Smooth muscle cell (in vitro differentiated cells): ENCODE measurements at regions not wholly inside any gene's neighbourhood (a gene's known extent, or its start where the extent isn't known, plus 50 kb on each side); places are given as distances from the start of the nearest gene placed in this dataset.

Experiments used
- DNase-seq: peaks from one replicate; lab custom pipeline; 2025; ENCODE audit not compliant: unreplicated experiment; lab: John Stamatoyannopoulos, UW
- H2AFZ ChIP-seq: fragments of 200-600 bp; sonication (generic); 2 replicates; pipeline ENCODE4 v1.6.0; 2016; ENCODE audit warnings: antibody characterized with exemption, low read depth, mild to moderate bottlenecking
- H3F3A ChIP-seq: fragments of 200-600 bp; sonication (generic); 2 replicates; pipeline ENCODE4 v1.6.0; 2017; ENCODE audit warnings: antibody characterized with exemption, low read depth
- H3K27ac ChIP-seq: fragments of 200-600 bp; sonication (generic); 2 replicates; pipeline ENCODE4 v1.5.1; 2016; ENCODE audit warnings: low read depth, mild to moderate bottlenecking
- H3K27me3 ChIP-seq: fragments of 200-600 bp; sonication (generic); 2 replicates; pipeline ENCODE4 v1.6.1; 2016; ENCODE audit warnings: low read depth, mild to moderate bottlenecking
- H3K36me3 ChIP-seq: fragments of 200-600 bp; sonication (generic); 2 replicates; pipeline ENCODE4 v1.5.1; 2016; ENCODE audit warnings: low read depth
- H3K4me1 ChIP-seq: fragments of 200-600 bp; sonication (generic); 2 replicates; pipeline ENCODE4 v1.5.1; 2016; ENCODE audit warnings: low read depth
- H3K4me2 ChIP-seq: fragments of 200-600 bp; sonication (generic); 2 replicates; pipeline ENCODE4 v1.6.0; 2016; ENCODE audit warnings: mild to moderate bottlenecking
- H3K4me3 ChIP-seq: fragments of 200-600 bp; sonication (generic); 2 replicates; pipeline ENCODE4 v1.5.1; 2016; ENCODE audit warnings: mild to moderate bottlenecking
- H3K79me2 ChIP-seq: fragments of 200-600 bp; sonication (generic); 2 replicates; pipeline ENCODE4 v1.6.0; 2016; ENCODE audit warnings: low read depth, mild to moderate bottlenecking
- H3K9ac ChIP-seq: fragments of 200-600 bp; sonication (generic); 2 replicates; pipeline ENCODE4 v1.6.0; 2016; ENCODE audit warnings: low read depth
- H3K9me3 ChIP-seq: fragments of 200-600 bp; sonication (generic); replicated peaks from 2 replicates; pipeline ENCODE4 v1.5.1; 2016; ENCODE audit warnings: low read depth
- H4K20me1 ChIP-seq: fragments of 200-600 bp; sonication (generic); 2 replicates; pipeline ENCODE4 v1.6.0; 2016; ENCODE audit warnings: low read depth
- CTCF ChIP-seq: fragments of 200-600 bp; sonication (generic); IDR thresholded peaks from 2 replicates; pipeline ENCODE4 v1.5.1; 2017; ENCODE audit warnings: borderline replicate concordance, mild to moderate bottlenecking, antibody characterized with exemption; ENCODE audit not compliant: insufficient read depth, poor library complexity, severe bottlenecking
- WGBS: methylation state at CpG from one replicate; pipeline ENCODE4 v1.1.7; 2016; ENCODE audit warnings: low lambda C conversion rate; 5-methylcytosine and 5-hydroxymethylcytosine counted together

DNA sequence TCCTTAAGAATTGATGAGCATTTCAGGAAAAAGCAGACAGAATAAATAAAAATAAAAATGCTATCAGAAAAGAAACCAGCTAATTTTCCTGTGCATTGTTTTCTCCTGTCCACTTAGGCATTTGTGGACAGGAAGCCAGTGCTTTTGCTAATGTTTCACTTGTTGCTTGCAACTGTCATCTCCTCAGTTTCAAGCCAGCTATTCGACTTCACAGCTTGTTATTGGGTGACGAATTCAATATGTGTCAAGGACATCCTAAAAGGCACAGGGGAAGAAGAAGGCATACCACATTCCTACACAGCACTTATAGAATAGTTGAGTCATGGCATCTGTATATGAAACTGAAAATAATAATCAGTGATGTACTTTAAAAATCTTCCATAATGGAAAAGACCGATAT lies 530.6 kb upstream of the KIRREL3 start:
- Histone ChIP-seq H3K4me2 (no peak overlapping the region), H4K20me1 (no peaks in the 10 kb centered on the region), H3K4me1 (no peaks in the 10 kb centered on the region), H3F3A (no peaks in the 10 kb centered on the region), H3K27me3 (no peaks in the 10 kb centered on the region), H3K4me3 (no peak overlapping the region), H2AFZ (no peak overlapping the region), H3K79me2 (no peaks in the 10 kb centered on the region), H3K36me3 (no peaks in the 10 kb centered on the region), H3K9ac (no peak overlapping the region), H3K27ac (no peak overlapping the region), H3K9me3 (no peaks in the 10 kb centered on the region)
- TF ChIP-seq CTCF: no peak
- WGBS: 87% methylated on average over 3 of the region's 3 CpGs
- no peak for DNase-seq

DNA sequence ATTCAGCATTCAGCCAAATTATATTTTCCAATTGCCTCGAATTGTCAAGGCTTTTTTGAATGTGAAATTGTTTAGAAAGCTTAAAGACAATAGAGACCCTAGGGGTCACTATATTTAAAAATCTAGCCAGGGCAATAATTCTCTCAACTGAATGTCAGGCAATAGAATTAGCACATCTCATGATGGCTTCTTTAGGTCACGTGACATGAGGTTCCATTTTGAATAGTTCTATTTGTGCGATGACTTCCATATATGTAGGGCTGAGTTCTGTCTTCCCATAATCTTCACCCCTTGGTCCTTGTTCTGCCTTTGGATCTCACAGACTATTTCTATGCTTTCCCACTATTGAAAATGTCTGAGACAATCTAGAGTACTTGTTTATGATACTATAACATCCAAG lies 527.7 kb upstream of the KIRREL3 start:
- H3F3A ChIP-seq: no peaks in the 10 kb centered on the region
- no peak overlapping the region for H3K4me3 ChIP-seq
- no peak overlapping the region for H3K9ac ChIP-seq
- TF ChIP-seq CTCF: no peak
- no peaks in the 10 kb centered on the region for H3K36me3 ChIP-seq
- no peak overlapping the region for H3K4me2 ChIP-seq
- DNase-seq: no peak
- no peaks in the 10 kb centered on the region for H3K79me2 ChIP-seq
- H3K9me3 ChIP-seq: no peaks in the 10 kb centered on the region
- H3K4me1 ChIP-seq: no peaks in the 10 kb centered on the region
- no peak overlapping the region for H2AFZ ChIP-seq
- WGBS: 69% methylated on average over 3 of the region's 3 CpGs
- no peaks in the 10 kb centered on the region for H4K20me1 ChIP-seq
- H3K27me3 ChIP-seq: no peaks in the 10 kb centered on the region
- no peak overlapping the region for H3K27ac ChIP-seq

- DNase-seq: no peak
- no peak overlapping the region for H3K4me3 ChIP-seq
- no peaks in the 10 kb centered on the region for H3K36me3 ChIP-seq
- no peak overlapping the region for H3K9ac ChIP-seq
- H3F3A ChIP-seq: no peaks in the 10 kb centered on the region
- no peak overlapping the region for H3K27ac ChIP-seq
- H4K20me1 ChIP-seq: no peaks in the 10 kb centered on the region
- H2AFZ ChIP-seq: no peak overlapping the region
- no peak for TF ChIP-seq CTCF
- H3K27me3 ChIP-seq: no peaks in the 10 kb centered on the region
- no peaks in the 10 kb centered on the region for H3K9me3 ChIP-seq
- H3K79me2 ChIP-seq: no peaks in the 10 kb centered on the region
- 80% methylated on average over 4 of the region's 4 CpGs for WGBS
- H3K4me1 ChIP-seq: no peaks in the 10 kb centered on the region
- no peak overlapping the region for H3K4me2 ChIP-seq
Observed at GRCh38 chr11:127524618-127525017, 524.0 kb upstream of the KIRREL3 start.

- H3K27me3 ChIP-seq: no peaks in the 10 kb centered on the region
- peak overlapping the region; percentile 32 for H3K4me2 ChIP-seq
Observed at GRCh38 chr11:127521413-127521812, 520.8 kb upstream of the KIRREL3 start.

More at GRCh38 chr11:127521413-127521812, 520.8 kb upstream of the KIRREL3 start:
- H3K9me3 ChIP-seq: no peaks in the 10 kb centered on the region
- no peak for TF ChIP-seq CTCF
- no peaks in the 10 kb centered on the region for H3K79me2 ChIP-seq
- H2AFZ ChIP-seq: no peak overlapping the region
- peak overlapping the region; percentile 32 for H3K9ac ChIP-seq
- no peak overlapping the region for H3K4me3 ChIP-seq
- DNase-seq: no peak
- no peaks in the 10 kb centered on the region for H3K4me1 ChIP-seq
- 14% methylated on average over 2 of the region's 2 CpGs for WGBS
- no peaks in the 10 kb centered on the region for H3K36me3 ChIP-seq
- no peaks in the 10 kb centered on the region for H3F3A ChIP-seq
- peak overlapping the region; percentile 74 for H3K27ac ChIP-seq
- H4K20me1 ChIP-seq: no peaks in the 10 kb centered on the region
